ENCODE measurements at regions not wholly inside any gene's neighbourhood (a gene's known extent, or its start where the extent isn't known, plus 50 kb on each side); places are given as distances from the start of the nearest gene placed in this dataset.

GRCh38 chr11:119889728-119890280, 160.8 kb upstream of the NECTIN1 start:
- no peak for TF ChIP-seq CTCF (conservative IDR thresholded peaks at IDR 0.05; ENCODE audit: low read length)
- no peak for TF ChIP-seq EZH2phosphoT487 (IDR thresholded peaks at IDR 0.05; ENCODE audit: borderline replicate concordance)

All from Loucy (cell line).